CD4-positive, alpha-beta T cell treated with Interferon gamma for 1 hour (primary cell): ENCODE measurements at regions not wholly inside any gene's neighbourhood (a gene's known extent, or its start where the extent isn't known, plus 50 kb on each side); places are given as distances from the start of the nearest gene placed in this dataset.

Source experiments
- DNase-seq: peaks from one replicate; pipeline ENCODE4 v3.0.0-alpha.2; 2020

DNA sequence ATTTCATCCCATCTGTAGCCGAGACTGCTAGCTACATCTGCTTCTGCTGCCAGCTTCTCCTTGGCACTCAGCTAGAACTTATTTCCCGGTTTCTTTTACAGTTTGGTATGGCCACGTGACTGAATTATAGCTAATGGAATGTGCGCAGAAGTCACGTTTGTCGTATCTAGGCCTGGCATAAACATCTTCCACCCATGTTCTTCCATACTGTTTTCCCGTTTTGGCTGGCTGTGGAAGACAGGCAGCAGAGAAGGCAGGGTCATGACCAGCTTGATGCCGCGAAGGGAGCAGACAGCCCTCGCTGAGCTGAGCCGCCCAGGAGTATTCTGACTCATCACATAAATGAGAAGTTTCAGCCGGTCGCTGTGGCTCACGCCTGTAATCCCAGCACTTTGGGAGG, 186.7 kb downstream of the RFC3 start:
- DNase-seq: no peak

- DNase-seq: no peak
Measured at GRCh38 chr13:34006011-34006410, 188.1 kb downstream of the RFC3 start.

- no peak for DNase-seq
Measured at GRCh38 chr13:34011552-34012085, 193.7 kb downstream of the RFC3 start.

- DNase-seq: no peak
Measured at GRCh38 chr13:34012382-34012781, 194.4 kb downstream of the RFC3 start.

- DNase-seq: no peak
Measured at GRCh38 chr13:34013061-34013460, 195.1 kb downstream of the RFC3 start.

DNA sequence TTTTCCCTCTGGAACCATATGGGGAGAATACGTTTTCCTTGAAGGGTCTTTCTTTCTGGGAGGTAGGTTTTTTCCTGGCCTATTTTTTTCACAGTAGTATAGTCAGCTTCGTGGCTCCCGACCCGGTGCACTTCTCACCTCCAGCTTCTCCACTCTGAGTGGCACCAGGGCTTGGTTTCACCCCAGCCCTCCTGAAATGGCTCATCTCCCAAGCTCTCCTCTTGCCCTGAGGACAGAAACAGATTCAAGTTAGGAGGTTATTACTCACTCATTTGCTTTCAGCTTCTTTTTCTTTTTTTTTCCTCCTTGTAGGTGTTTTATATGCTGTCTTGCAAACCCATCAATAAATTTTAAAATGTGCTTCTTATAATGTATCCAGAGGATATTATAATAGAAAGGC, 199.3 kb downstream of the RFC3 start:
- DNase-seq: no peak

GRCh38 chr13:34019870-34020269, 201.9 kb downstream of the RFC3 start:
- DNase-seq: no peak

DNA sequence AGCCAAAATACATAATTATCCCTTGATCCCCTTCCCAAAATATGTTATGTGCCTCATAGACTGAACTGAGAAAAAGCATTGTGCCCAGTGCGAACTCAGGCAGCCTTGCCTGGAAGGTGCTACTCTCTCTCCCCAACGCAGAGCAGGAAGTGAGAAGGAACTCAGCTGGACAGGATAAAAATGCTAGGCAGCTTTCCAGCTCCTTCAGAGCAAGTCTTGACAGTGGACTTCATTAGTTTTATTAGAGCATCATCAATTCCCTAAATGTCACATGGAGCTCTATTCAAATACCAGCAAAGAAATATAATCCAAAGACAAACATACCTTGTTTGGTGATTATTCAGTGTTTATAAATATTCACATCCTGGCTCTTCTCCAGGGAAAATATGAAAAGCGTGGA, 202.4 kb downstream of the RFC3 start:
- no peak for DNase-seq

- DNase-seq: no peak
Measured at GRCh38 chr13:34021619-34022018, 203.7 kb downstream of the RFC3 start.

- no peak for DNase-seq
Measured at GRCh38 chr13:34025746-34026145, 207.8 kb downstream of the RFC3 start.

GRCh38 chr13:34026308-34026707, 208.4 kb downstream of the RFC3 start:
- DNase-seq: no peak

DNA sequence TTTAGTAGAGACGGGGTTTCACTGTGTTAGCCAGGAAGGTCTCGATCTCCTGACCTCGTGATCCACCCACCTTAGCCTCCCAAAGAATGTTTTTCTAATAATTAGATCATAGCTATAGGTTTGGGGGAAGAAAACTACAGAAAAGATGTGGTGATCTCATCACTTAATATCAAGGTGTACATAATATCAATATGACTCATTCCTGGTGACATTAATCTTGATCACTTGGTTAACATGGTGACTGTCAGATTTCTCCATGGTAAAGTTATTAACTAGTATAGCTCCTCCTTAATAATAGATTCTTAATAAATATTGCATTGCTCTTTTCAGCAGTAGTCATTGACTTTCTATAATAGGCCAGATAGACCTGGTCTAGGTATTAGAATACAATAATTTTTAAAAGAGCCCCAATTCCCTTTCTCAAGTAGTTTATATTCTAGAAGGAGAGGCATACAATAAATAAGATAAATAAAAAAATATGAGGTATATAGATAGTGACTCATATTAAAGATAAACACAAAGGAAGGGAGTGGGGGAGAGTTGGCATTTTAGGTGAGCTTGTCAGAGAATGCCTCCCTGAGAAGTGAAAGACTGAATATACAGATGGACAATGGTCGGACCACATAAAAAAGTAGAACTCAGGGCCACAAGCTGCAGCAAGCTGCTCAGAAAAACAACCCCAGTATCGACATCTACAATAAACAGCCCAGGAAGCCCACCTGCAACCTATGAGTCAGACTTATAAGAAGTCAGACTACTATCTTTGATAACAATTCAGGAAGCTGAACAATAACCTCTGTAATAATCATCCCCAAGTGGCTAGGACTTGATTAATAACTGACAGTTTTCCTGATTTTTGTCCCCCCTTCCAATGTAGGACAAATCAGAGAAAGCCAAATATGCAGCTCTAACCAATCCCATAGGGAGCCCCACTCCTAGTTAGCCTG, 210.8 kb downstream of the RFC3 start:
- no peak for DNase-seq

GRCh38 chr13:34030782-34031181, 212.8 kb downstream of the RFC3 start:
- no peak for DNase-seq

DNA sequence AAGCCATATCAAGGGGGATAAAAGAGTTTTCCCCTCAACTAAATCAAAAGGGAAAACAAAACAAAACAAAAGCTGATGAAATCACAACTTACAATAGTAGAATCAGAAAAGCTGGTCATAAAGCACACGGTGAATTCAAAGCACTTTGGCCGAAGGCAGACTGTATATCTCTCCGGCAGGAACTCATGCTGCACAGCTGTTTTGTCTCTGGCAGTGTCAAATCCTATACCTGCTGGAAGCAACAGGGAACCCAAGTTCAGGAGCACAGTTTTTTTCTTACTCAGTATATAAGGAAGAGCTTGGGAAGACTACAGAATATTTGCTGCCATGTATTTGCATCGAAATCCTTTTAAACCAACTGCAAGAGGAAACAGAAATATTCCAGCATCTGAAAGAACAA, 213.7 kb downstream of the RFC3 start:
- no peak for DNase-seq

GRCh38 chr13:34034411-34034810, 216.5 kb downstream of the RFC3 start:
- no peak for DNase-seq

GRCh38 chr13:34035178-34035577, 217.2 kb downstream of the RFC3 start:
- no peak for DNase-seq

DNA sequence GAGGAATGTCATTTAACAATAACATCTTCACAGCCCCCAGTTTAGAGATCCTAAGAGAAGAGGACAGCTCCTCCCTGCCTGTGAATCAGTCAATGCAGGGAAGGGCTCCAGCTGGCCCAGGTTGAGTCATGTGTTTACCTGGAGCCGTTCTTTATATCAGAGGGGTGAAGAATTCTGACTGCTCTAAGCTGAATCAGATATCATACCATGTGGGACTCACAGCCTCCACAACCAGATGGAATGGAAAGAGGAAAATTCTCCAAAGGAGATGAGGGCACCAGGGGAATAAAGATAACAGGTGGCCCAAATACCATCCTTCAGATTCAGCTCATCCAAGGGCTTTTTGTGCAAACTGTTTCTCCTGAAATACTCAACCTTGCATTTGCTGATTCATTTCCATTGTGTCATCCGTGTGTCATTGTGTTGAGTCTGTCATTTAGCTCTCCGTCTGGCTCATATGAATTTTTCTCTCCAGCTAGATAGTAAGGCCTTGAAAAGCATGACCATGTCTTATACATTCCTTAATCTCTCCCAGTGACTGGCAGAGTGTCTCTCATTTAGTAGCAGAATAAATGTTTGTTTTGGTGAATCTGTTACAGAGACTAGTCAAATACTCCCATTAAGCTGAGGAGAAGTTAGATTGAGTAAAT, 217.9 kb downstream of the RFC3 start:
- DNase-seq: no peak

DNA sequence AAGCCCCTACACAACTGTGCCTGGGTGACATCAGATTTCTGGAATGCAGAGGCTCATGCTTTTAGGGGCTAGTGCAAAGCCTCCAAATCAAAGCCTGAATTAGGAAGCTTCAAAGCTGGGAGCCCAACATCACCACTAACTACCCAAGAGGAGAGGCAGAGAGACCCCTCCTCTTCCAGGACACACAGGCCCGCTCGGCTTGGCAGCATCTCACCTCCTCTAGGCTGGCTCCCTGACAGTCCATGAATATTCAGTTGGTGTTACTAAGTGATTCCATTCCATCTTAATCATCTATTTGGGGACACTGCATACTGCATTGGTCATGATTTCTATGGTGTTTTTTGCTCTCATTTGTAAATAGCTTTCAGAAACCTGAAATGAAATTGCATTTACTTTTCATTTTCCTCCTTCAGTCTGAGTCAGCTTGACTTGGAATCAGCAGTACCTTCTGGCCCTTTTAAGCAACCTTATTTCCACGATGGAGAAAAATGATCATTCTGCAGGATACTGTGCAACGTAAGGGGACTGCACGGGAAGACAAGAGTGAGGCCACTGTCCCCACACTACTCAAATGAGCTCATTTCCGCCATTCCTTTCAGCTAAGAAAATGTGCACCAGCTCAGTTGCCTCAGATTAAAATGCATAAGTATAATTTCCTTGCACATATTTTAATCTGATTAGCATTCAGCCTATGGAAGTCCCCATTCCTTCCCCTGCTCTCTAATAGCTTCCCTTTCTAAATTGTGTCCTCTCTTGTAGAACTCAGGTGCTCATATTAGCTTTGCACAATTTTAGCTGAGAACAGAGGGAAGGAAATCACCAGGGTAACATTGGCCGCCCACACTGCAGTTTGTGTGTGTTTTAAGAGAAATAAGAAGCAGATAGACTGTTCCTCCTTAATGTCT, 219.9 kb downstream of the RFC3 start:
- no peak for DNase-seq

DNA sequence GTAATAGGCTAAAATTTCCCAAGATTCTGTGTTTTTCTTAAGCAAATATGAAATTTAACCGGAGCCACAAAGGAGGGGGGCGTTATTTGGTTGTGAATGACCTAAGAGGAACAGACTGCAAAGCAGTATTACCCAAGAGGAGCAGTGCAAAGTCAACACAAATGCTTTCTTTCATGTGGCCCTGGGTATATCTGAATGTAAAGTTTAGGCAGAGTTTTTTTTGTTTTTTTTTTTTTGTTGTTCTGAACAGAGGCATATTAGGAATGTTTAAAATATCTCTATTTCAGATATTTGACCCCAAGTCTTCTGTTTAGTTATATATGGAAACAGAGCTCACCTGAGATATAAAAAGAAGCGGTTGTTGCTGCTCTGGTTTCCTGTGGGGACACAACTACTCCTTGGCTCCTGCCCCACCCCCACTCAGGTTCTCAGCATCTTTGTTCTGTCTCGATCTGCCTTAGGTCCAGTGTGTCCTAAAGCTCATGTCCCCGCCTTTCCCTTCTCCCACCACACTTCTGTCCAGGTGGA, 220.7 kb downstream of the RFC3 start:
- no peak for DNase-seq

DNA sequence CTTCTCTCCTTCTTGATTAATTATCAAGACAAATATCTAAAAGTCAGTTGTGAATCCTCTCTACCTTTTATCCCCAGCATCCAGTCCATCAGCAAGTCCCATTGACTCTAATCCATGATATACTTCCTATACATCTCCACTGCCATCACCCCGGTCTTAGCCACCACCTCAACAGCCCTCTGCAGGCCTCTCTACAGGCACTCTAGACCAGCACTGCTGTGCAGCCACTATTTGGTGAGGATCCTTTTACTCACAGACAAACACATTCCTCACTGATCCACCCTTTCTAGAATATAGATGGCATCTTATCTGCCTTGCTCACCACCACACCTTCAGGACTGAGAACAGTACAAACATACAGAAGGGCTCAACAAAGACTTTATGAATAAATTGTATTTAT, 221.7 kb downstream of the RFC3 start:
- no peak for DNase-seq

- DNase-seq: no peak
Measured at GRCh38 chr13:34040863-34041262, 222.9 kb downstream of the RFC3 start.

GRCh38 chr13:34044041-34044440, 226.1 kb downstream of the RFC3 start:
- no peak for DNase-seq

DNA sequence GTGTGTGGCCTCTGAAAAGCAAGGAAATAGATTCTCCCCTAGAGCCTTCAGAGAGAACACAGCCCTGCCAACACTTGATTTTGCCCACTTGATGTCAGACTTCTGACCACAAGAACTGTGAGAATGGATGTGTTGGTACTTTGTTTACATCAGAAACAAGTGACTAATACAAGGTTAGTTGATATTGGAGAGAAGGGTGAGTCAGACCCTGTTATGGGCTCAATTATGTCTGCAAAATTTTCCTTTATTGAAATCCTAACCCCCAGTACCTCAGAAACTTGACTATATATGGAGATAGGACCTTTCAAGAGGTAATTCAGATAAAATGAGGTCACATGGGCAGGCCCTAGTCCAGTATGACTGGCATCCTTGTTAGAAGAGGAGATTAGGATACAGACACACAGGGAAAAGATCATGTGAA, 226.7 kb downstream of the RFC3 start:
- DNase-seq: no peak
